Endothelial cell of umbilical vein (primary cell): ENCODE measurements at regions not wholly inside any gene's neighbourhood (a gene's known extent, or its start where the extent isn't known, plus 50 kb on each side); places are given as distances from the start of the nearest gene placed in this dataset.

Experiments
- BruUV-seq: library from RNA; stranded (reverse); fragments of 400-500 nt; replicated peaks from 2 replicates; lab custom pipeline; 2021; lab: Mats Ljungman, UMichigan
- CTCF ChIA-PET: fragments of 300-600, 350-600 bp; sonication (Branson Sonifier 250); formaldehyde crosslinking; loops from one replicate; lab custom pipeline; 2021; ENCODE audit warnings: antibody characterized with exemption, inconsistent platforms; lab: Charles Lee
- POLR2A ChIA-PET: fragments of 300-600, 350-600 bp; sonication (Branson Sonifier 250); formaldehyde crosslinking; loops from one replicate; lab custom pipeline; 2021; ENCODE audit warnings: antibody characterized with exemption, inconsistent platforms; lab: Charles Lee
- DNase-seq: peaks from one replicate; pipeline ENCODE4 v3.0.0-alpha.2; 2011; ENCODE audit warnings: low read depth, low spot score
- FAIRE-seq: peaks from 2 replicates; lab custom pipeline; 2011; peaks lifted over from hg19 to GRCh38; lab: Jason Lieb, UNC
- H2AFZ ChIP-seq: 2 replicates; pipeline ENCODE4 v1.6.0; 2012; ENCODE audit warnings: low read depth, low read length, control low read depth, inconsistent platforms
- H3K27ac ChIP-seq: 2 replicates; pipeline ENCODE4 v1.5.1; 2011; ENCODE audit warnings: low read depth, mild to moderate bottlenecking, control low read depth, low read length, moderate library complexity; ENCODE audit not compliant: insufficient read depth
- H3K27me3 ChIP-seq, 2 experiments: 2 replicates each; pipeline versions ENCODE4 v1.6.0 to v1.6.1; 2011; ENCODE audit warnings: low read length in 2 of 2, mixed read lengths in 1 of 2; ENCODE audit not compliant: control insufficient read depth in 2 of 2, insufficient read depth in 2 of 2
- H3K36me3 ChIP-seq, 2 experiments: 2 replicates in 1 of 2; 3 replicates in 1 of 2; pipeline ENCODE4 v1.5.1; 2011; ENCODE audit warnings: low read length in 2 of 2, mild to moderate bottlenecking in 1 of 2, moderate library complexity in 1 of 2; ENCODE audit not compliant: control insufficient read depth in 2 of 2, insufficient read depth in 2 of 2; ENCODE audit errors: extremely low read depth in 1 of 2
- H3K4me1 ChIP-seq: 3 replicates; pipeline ENCODE4 v1.5.1; 2011; ENCODE audit warnings: mild to moderate bottlenecking, low read length; ENCODE audit not compliant: control insufficient read depth, insufficient read depth; ENCODE audit errors: extremely low read depth
- H3K4me2 ChIP-seq: 2 replicates; pipeline ENCODE4 v1.6.1; 2011; ENCODE audit warnings: low read length, control low read depth, mixed read lengths; ENCODE audit not compliant: insufficient read depth
- H3K4me3 ChIP-seq, 3 experiments: fragments of 200-600 bp in 1 of 3; sonication (generic), shearing (Covaris generic) in 1 of 3; replicated peaks in 1 of 3; 2 replicates each; pipeline ENCODE4 v1.5.1; 2011 to 2016; ENCODE audit warnings: control low read depth in 3 of 3, low read length in 3 of 3, mild to moderate bottlenecking in 2 of 3, inconsistent platforms in 1 of 3, low read depth in 1 of 3, moderate library complexity in 1 of 3; ENCODE audit not compliant: insufficient read depth in 1 of 3
- H3K79me2 ChIP-seq: 2 replicates; pipeline ENCODE4 v1.6.0; 2012; ENCODE audit warnings: low read length, inconsistent platforms; ENCODE audit not compliant: control insufficient read depth, insufficient read depth
- H3K9ac ChIP-seq: replicated peaks from 2 replicates; pipeline ENCODE3; 2011; ENCODE audit warnings: low read length, control low read depth; ENCODE audit not compliant: insufficient read depth; ENCODE audit errors: extremely low read depth
- H3K9me1 ChIP-seq: replicated peaks from 3 replicates; pipeline ENCODE4 v1.6.0; 2011; ENCODE audit warnings: mild to moderate bottlenecking, low read length; ENCODE audit not compliant: control insufficient read depth, insufficient read depth; ENCODE audit errors: extremely low read depth
- H3K9me3 ChIP-seq: replicated peaks from 2 replicates; pipeline ENCODE4 v1.5.1; 2012; ENCODE audit warnings: low read length, inconsistent platforms; ENCODE audit not compliant: control insufficient read depth, insufficient read depth
- H4K20me1 ChIP-seq: replicated peaks from 2 replicates; pipeline ENCODE3; 2011; ENCODE audit warnings: mild to moderate bottlenecking, low read length; ENCODE audit not compliant: control insufficient read depth, insufficient read depth; ENCODE audit errors: extremely low read depth
- CTCF ChIP-seq, 2 donors: IDR thresholded peaks; 1 replicate in 1 of 2; 2 replicates in 1 of 2; pipeline ENCODE4 v1.5.1; 2011; ENCODE audit warnings: low read length in 2 of 2, mild to moderate bottlenecking in 2 of 2, moderate library complexity in 2 of 2, control low read depth in 1 of 2, inconsistent platforms in 1 of 2, low read depth in 1 of 2; ENCODE audit not compliant: insufficient read depth in 1 of 2; ENCODE audit errors: extremely low read depth in 1 of 2
- EZH2 ChIP-seq: IDR thresholded peaks from 2 replicates; pipeline ENCODE4 v1.6.1; 2012; ENCODE audit warnings: borderline replicate concordance, low read depth, mild to moderate bottlenecking, moderate library complexity, low read length, inconsistent platforms; ENCODE audit not compliant: severe bottlenecking
- FOS ChIP-seq: IDR thresholded peaks from 2 replicates; pipeline ENCODE4 v1.6.1; 2011; ENCODE audit warnings: mild to moderate bottlenecking, low read length, moderate library complexity, borderline replicate concordance; ENCODE audit not compliant: insufficient read depth
- GATA2 ChIP-seq: IDR thresholded peaks from 2 replicates; pipeline ENCODE4 v1.7.0; 2011; ENCODE audit warnings: low read depth, mild to moderate bottlenecking, moderate library complexity, mixed read lengths, low read length; ENCODE audit not compliant: insufficient read length, insufficient read depth
- JUN ChIP-seq: IDR thresholded peaks from 2 replicates; pipeline ENCODE4 v1.6.1; 2011; ENCODE audit warnings: borderline replicate concordance, low read depth; ENCODE audit not compliant: insufficient read length, insufficient read depth
- MYC ChIP-seq: IDR thresholded peaks from one replicate; pipeline ENCODE4 v1.6.1; 2011; ENCODE audit warnings: mild to moderate bottlenecking, low read depth, low read length
- POLR2A ChIP-seq: IDR thresholded peaks from 2 replicates; pipeline ENCODE4 v1.6.1; 2012; ENCODE audit warnings: low read depth, mild to moderate bottlenecking, control low read depth, low read length
- POLR2AphosphoS5 ChIP-seq: IDR thresholded peaks from 2 replicates; pipeline ENCODE4 v1.6.1; 2012; ENCODE audit warnings: low read depth, mild to moderate bottlenecking, control low read depth, low read length, moderate library complexity; ENCODE audit not compliant: insufficient read depth
- dilution Hi-C: fragments of 300-500 bp; cut with MboI; formaldehyde crosslinking; loops from one replicate; pipeline ENCODE4 v1.15.0; 2019; ENCODE audit warnings: low sequenced_read_pairs; ENCODE audit not compliant: extremely low pct_ligation_motif_present
- intact Hi-C: fragments of 100-400 bp; cut with micrococcal nuclease; formaldehyde crosslinking; loops from one replicate; pipeline ENCODE4 v1.10.0; 2022
- TF ChIP-seq, protein P1 (sequence below): IDR thresholded peaks from 2 replicates; pipeline ENCODE4 v1.6.1; 2011; ENCODE audit not compliant: insufficient read depth, insufficient read length

DNA sequence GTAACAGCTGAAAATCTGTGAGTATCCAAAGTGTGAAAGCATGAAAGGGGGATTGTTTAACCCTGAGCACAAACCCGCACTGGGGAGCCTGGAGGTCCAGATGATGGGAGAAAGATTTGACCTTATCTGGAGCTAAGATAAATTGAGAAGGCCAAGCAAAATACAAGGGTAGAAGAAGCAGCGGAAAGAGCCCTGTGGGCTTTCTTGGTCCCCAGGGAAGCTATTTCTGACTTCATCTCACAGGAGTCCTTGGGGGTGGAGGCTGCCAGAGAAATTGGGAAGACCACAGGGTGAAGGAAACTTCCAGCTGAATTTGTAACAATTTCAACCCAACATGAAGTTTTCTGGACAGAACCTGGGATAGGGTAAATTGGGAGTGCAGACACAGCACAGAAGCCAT is 476.9 kb downstream of the MMUT start:
- Histone ChIP-seq H4K20me1 (no peaks in the 10 kb centered on the region), H3K4me1 (no peaks in the 10 kb centered on the region), H3K9me3 (peaks cover 2% of the 10 kb centered on the region), H3K27ac (no peak overlapping the region), H3K79me2 (no peaks in the 10 kb centered on the region), H3K27me3 (no peaks in the 10 kb centered on the region), H3K36me3 (no peaks in the 10 kb centered on the region), H3K4me3 (no peak overlapping the region), H3K4me2 (no peak overlapping the region), H3K9ac (no peak overlapping the region), H2AFZ (no peak overlapping the region), H3K9me1 (no peaks in the 10 kb centered on the region)
- BruUV-seq = no TSS peak
- intact Hi-C loops (no loop called here), dilution Hi-C loops (no loop called here)
- DNase-seq (no peak), FAIRE-seq (no peak)
- ChIA-PET CTCF (no interaction called here), POLR2A (no interaction called here)
- no peak for TF ChIP-seq JUN
- no peak for TF ChIP-seq EZH2
- no peak for TF ChIP-seq GATA2
- TF ChIP-seq POLR2A = no peak
- no peak for TF ChIP-seq MYC
- TF ChIP-seq, protein P1, sequence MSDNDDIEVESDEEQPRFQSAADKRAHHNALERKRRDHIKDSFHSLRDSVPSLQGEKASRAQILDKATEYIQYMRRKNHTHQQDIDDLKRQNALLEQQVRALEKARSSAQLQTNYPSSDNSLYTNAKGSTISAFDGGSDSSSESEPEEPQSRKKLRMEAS = no peak
- TF ChIP-seq CTCF (IDR thresholded peaks at IDR 0.05; ENCODE audit: extremely low read depth in 1 of 2, insufficient read depth in 1 of 2, low read depth in 1 of 2, low read length in 2 of 2) = no peak
- TF ChIP-seq POLR2AphosphoS5 = no peak
- TF ChIP-seq FOS = no peak
